Ascending aorta (tissue), 2 donors: ENCODE measurements at regions not wholly inside any gene's neighbourhood (a gene's known extent, or its start where the extent isn't known, plus 50 kb on each side); places are given as distances from the start of the nearest gene placed in this dataset.
A peak's percentile ranks its signal among the peaks of the same experiment; 100 is the strongest.

Experiments used
- DNase-seq, 2 donors: peaks; one replicate each; pipeline ENCODE4 v3.0.0-alpha.2; 2019; ENCODE audit warnings: low spot score in 2 of 2
- H3K27ac ChIP-seq, 2 donors: fragments of 200-600 bp; sonication (generic); one replicate each; pipeline ENCODE4 v1.5.1; 2016 to 2017; ENCODE audit warnings: mild to moderate bottlenecking in 1 of 2
- H3K27me3 ChIP-seq: fragments of 200-600 bp; sonication (generic); one replicate; pipeline ENCODE4 v1.5.1; 2017
- H3K36me3 ChIP-seq, 2 donors: fragments of 200-600 bp; sonication (generic); one replicate each; pipeline ENCODE4 v1.5.1; 2016
- H3K4me1 ChIP-seq, 2 donors: fragments of 200-600 bp; sonication (generic); one replicate each; pipeline ENCODE4 v1.5.1; 2016 to 2017; ENCODE audit warnings: mild to moderate bottlenecking in 1 of 2
- H3K4me3 ChIP-seq, 2 donors: fragments of 200-600 bp; sonication (generic); one replicate each; pipeline ENCODE4 v1.5.1; 2016 to 2017; ENCODE audit warnings: mild to moderate bottlenecking in 1 of 2
- H3K9me3 ChIP-seq, 2 donors: fragments of 200-600 bp; sonication (generic); one replicate each; pipeline ENCODE4 v1.5.1; 2016
- CTCF ChIP-seq, 3 experiments: fragments of 200-600 bp in 2 of 3; fragments of 450-650 bp in 1 of 3; sonication (generic) in 2 of 3; IDR thresholded peaks; one replicate each; pipeline ENCODE4 v1.5.1; 2016 to 2019; ENCODE audit warnings: antibody characterized with exemption in 3 of 3, mild to moderate bottlenecking in 1 of 3, moderate library complexity in 1 of 3
- intact Hi-C: fragments of 100-400 bp; cut with DNase I; formaldehyde crosslinking; loops from one replicate; pipeline ENCODE4 v1.15.1; 2023

- H3K4me3 ChIP-seq = no peak overlapping the region
- H3K4me1 ChIP-seq = peaks cover 0 to 15% of the 10 kb centered on the region in 2 donors
- no peaks in the 10 kb centered on the region for H3K36me3 ChIP-seq
- no peak for DNase-seq
- intact Hi-C loops = no loop called here
- TF ChIP-seq CTCF (IDR thresholded peaks at IDR 0.05) = no peak
- H3K9me3 ChIP-seq = no peaks in the 10 kb centered on the region
- H3K27ac ChIP-seq = no peak overlapping the region
- H3K27me3 ChIP-seq = no peaks in the 10 kb centered on the region
These were observed 55.6 kb upstream of the CD34 start for GRCh38 chr1:207966521-207966920.

GRCh38 chr1:207965392-207966387, 54.8 kb upstream of the CD34 start:
- no peak overlapping the region for H3K4me3 ChIP-seq
- no peaks in the 10 kb centered on the region for H3K27me3 ChIP-seq
- no peaks in the 10 kb centered on the region for H3K36me3 ChIP-seq
- TF ChIP-seq CTCF (IDR thresholded peaks at IDR 0.05) = no peak
- no peaks in the 10 kb centered on the region for H3K9me3 ChIP-seq
- H3K4me1 ChIP-seq = peaks cover 0 to 15% of the 10 kb centered on the region in 2 donors
- no peak overlapping the region for H3K27ac ChIP-seq
- intact Hi-C loops = no loop called here
- DNase-seq = no peak

- no peaks in the 10 kb centered on the region for H3K36me3 ChIP-seq
- TF ChIP-seq CTCF (IDR thresholded peaks at IDR 0.05) = no peak
- H3K27ac ChIP-seq = peak overlapping the region; percentile 92
- intact Hi-C loops = no loop called here
- H3K4me1 ChIP-seq = peaks cover 0 to 23% of the 10 kb centered on the region in 2 donors
- no peaks in the 10 kb centered on the region for H3K27me3 ChIP-seq
- peak overlapping the region; percentile 34 to 62 for H3K4me3 ChIP-seq
- DNase-seq = no peak
- H3K9me3 ChIP-seq = no peaks in the 10 kb centered on the region
These were observed 53.5 kb upstream of the CD34 start for GRCh38 chr1:207964195-207964966.

GRCh38 chr1:207963427-207964194, 52.7 kb upstream of the CD34 start:
- intact Hi-C loops = loop anchor here (1.0 to 2.0 kb wide), 4 partner anchors 66 to 211 kb away; partner anchors contain the start of gene CD46
- H3K4me1 ChIP-seq = peaks cover 0 to 27% of the 10 kb centered on the region in 2 donors
- H3K9me3 ChIP-seq = no peaks in the 10 kb centered on the region
- peak overlapping the region; percentile 92 for H3K27ac ChIP-seq
- no peaks in the 10 kb centered on the region for H3K36me3 ChIP-seq
- peak overlapping the region; percentile 57 to 62 for H3K4me3 ChIP-seq
- no peaks in the 10 kb centered on the region for H3K27me3 ChIP-seq
- TF ChIP-seq CTCF (IDR thresholded peaks at IDR 0.05) = peak; percentile 90 to 100 (median 96)
- DNase-seq = peak; percentile 35 to 95
